H9 (cell line): ENCODE measurements at regions not wholly inside any gene's neighbourhood (a gene's known extent, or its start where the extent isn't known, plus 50 kb on each side); places are given as distances from the start of the nearest gene placed in this dataset.

Source experiments
- DNase-seq: peaks from one replicate; pipeline ENCODE4 v3.0.0-alpha.2; 2017
- H2AFZ ChIP-seq: one replicate; pipeline ENCODE4 v1.6.1; 2013; ENCODE audit warnings: mild to moderate bottlenecking, low read length, control low read depth, moderate library complexity
- H2AK5ac ChIP-seq: 2 replicates; pipeline ENCODE4 v1.6.1; 2013; ENCODE audit warnings: low read length, control low read depth, mixed read lengths; ENCODE audit not compliant: insufficient read length
- H2BK120ac ChIP-seq: one replicate; pipeline ENCODE4 v1.6.1; 2013; ENCODE audit warnings: low read depth, mild to moderate bottlenecking, low read length, control low read depth, inconsistent platforms; ENCODE audit not compliant: poor library complexity, severe bottlenecking
- H2BK12ac ChIP-seq: 2 replicates; pipeline ENCODE4 v1.6.1; 2013; ENCODE audit warnings: low read length, control low read depth, mixed read lengths, low read depth; ENCODE audit not compliant: insufficient read length
- H2BK15ac ChIP-seq: 2 replicates; pipeline ENCODE4 v1.6.1; 2013; ENCODE audit warnings: low read depth, low read length, control low read depth
- H2BK20ac ChIP-seq: one replicate; pipeline ENCODE4 v1.6.1; 2013; ENCODE audit warnings: low read depth, mild to moderate bottlenecking, low read length, control low read depth, inconsistent platforms; ENCODE audit not compliant: poor library complexity, severe bottlenecking
- H2BK5ac ChIP-seq: 2 replicates; pipeline ENCODE4 v1.6.1; 2013; ENCODE audit warnings: low read length, control low read depth, mixed read lengths; ENCODE audit not compliant: insufficient read length
- H3K14ac ChIP-seq: 2 replicates; pipeline ENCODE4 v1.6.1; 2013; ENCODE audit warnings: low read length, control low read depth; ENCODE audit not compliant: insufficient read depth
- H3K18ac ChIP-seq: 2 replicates; pipeline ENCODE4 v1.6.1; 2013; ENCODE audit warnings: low read depth, mild to moderate bottlenecking, mixed read lengths, low read length, control low read depth; ENCODE audit not compliant: insufficient read length
- H3K23ac ChIP-seq: 2 replicates; pipeline ENCODE4 v1.6.1; 2013; ENCODE audit warnings: low read length, control low read depth, mixed read lengths, low read depth; ENCODE audit not compliant: insufficient read length
- H3K23me2 ChIP-seq: 2 replicates; pipeline ENCODE4 v1.6.1; 2013; ENCODE audit warnings: low read depth, mild to moderate bottlenecking, mixed read lengths, low read length, control low read depth; ENCODE audit not compliant: insufficient read length, poor library complexity, severe bottlenecking
- H3K27ac ChIP-seq: 2 replicates; pipeline ENCODE4 v1.5.1; 2013; ENCODE audit warnings: low read length, control low read depth, mixed read lengths, low read depth; ENCODE audit not compliant: insufficient read length
- H3K27me3 ChIP-seq: 2 replicates; pipeline ENCODE4 v1.6.1; 2013; ENCODE audit warnings: low read length, control low read depth, inconsistent platforms; ENCODE audit not compliant: insufficient read depth
- H3K4ac ChIP-seq: 2 replicates; pipeline ENCODE4 v1.6.1; 2013; ENCODE audit warnings: low read depth, mild to moderate bottlenecking, control low read depth, inconsistent platforms, low read length, moderate library complexity
- H3K4me1 ChIP-seq: 2 replicates; pipeline ENCODE4 v1.6.1; 2013; ENCODE audit warnings: low read length, control low read depth, inconsistent platforms; ENCODE audit not compliant: insufficient read depth
- H3K4me2 ChIP-seq: 2 replicates; pipeline ENCODE4 v1.6.1; 2013; ENCODE audit warnings: low read length, control low read depth, mixed read lengths; ENCODE audit not compliant: insufficient read length, insufficient read depth
- H3K56ac ChIP-seq: 2 replicates; pipeline ENCODE4 v1.6.1; 2013; ENCODE audit warnings: low read depth, mild to moderate bottlenecking, mixed read lengths, low read length, control low read depth; ENCODE audit not compliant: insufficient read length
- H3K79me1 ChIP-seq: 2 replicates; pipeline ENCODE4 v1.6.1; 2013; ENCODE audit warnings: low read depth, mild to moderate bottlenecking, moderate library complexity, low read length, control low read depth, inconsistent platforms; ENCODE audit not compliant: insufficient read depth, poor library complexity, severe bottlenecking
- H3K79me2 ChIP-seq: 2 replicates; pipeline ENCODE4 v1.6.1; 2013; ENCODE audit warnings: low read length, control low read depth, inconsistent platforms; ENCODE audit not compliant: insufficient read depth
- H3K9ac ChIP-seq: 2 replicates; pipeline ENCODE4 v1.6.1; 2013; ENCODE audit warnings: low read length, control low read depth, mixed read lengths; ENCODE audit not compliant: insufficient read length; ENCODE audit errors: extremely low read depth
- H3K9me3 ChIP-seq: one replicate; pipeline ENCODE4 v1.6.1; 2013; ENCODE audit warnings: low read depth, low read length, inconsistent platforms; ENCODE audit not compliant: control insufficient read depth
- H3T11ph ChIP-seq: one replicate; pipeline ENCODE4 v1.6.1; 2013; ENCODE audit warnings: mild to moderate bottlenecking, low read length, control low read depth, inconsistent platforms
- H4K20me1 ChIP-seq: one replicate; pipeline ENCODE4 v1.6.1; 2013; ENCODE audit not compliant: control insufficient read depth, insufficient read length, insufficient read depth
- H4K5ac ChIP-seq: 2 replicates; pipeline ENCODE4 v1.6.1; 2013; ENCODE audit warnings: low read depth, mild to moderate bottlenecking, mixed read lengths, low read length, control low read depth; ENCODE audit not compliant: insufficient read length
- H4K8ac ChIP-seq: replicated peaks from 2 replicates; pipeline ENCODE4 v1.6.1; 2013; ENCODE audit warnings: low read length, control low read depth, mixed read lengths, low read depth; ENCODE audit not compliant: insufficient read length
- H4K91ac ChIP-seq: 2 replicates; pipeline ENCODE4 v1.6.1; 2013; ENCODE audit warnings: low read depth, mild to moderate bottlenecking, moderate library complexity, mixed read lengths, low read length, control low read depth; ENCODE audit not compliant: insufficient read length
- H3K27ac Mint-ChIP-seq, 3 experiments: 2 replicates in 2 of 3; 3 replicates in 1 of 3; pipeline ENCODE4 v1.8.0; 2020 to 2021; ENCODE audit warnings: mixed read lengths in 3 of 3, mild to moderate bottlenecking in 1 of 3, moderate library complexity in 1 of 3
- H3K27me3 Mint-ChIP-seq: 2 replicates; pipeline ENCODE4 v1.8.0; 2021; ENCODE audit warnings: low read depth, mild to moderate bottlenecking, moderate library complexity, mixed read lengths
- H3K36me3 Mint-ChIP-seq, 3 experiments: 2 replicates in 2 of 3; 3 replicates in 1 of 3; pipeline ENCODE4 v1.8.0; 2020 to 2021; ENCODE audit warnings: low read depth in 3 of 3, mixed read lengths in 3 of 3; ENCODE audit not compliant: insufficient read depth in 1 of 3
- H3K4me1 Mint-ChIP-seq, 2 experiments: 2 replicates each; pipeline ENCODE4 v1.8.0; 2020; ENCODE audit warnings: mixed read lengths in 2 of 2
- H3K4me3 Mint-ChIP-seq, 2 experiments: 2 replicates in 1 of 2; 3 replicates in 1 of 2; pipeline ENCODE4 v1.8.0; 2020 to 2021; ENCODE audit warnings: mild to moderate bottlenecking in 2 of 2, mixed read lengths in 2 of 2, moderate library complexity in 1 of 2
- H3K9me3 Mint-ChIP-seq, 2 experiments: 2 replicates in 1 of 2; 3 replicates in 1 of 2; pipeline ENCODE4 v1.8.0; 2020; ENCODE audit warnings: mild to moderate bottlenecking in 2 of 2, mixed read lengths in 2 of 2, moderate library complexity in 1 of 2
- CTCF ChIP-seq: fragments of 200-600 bp; sonication (generic); conservative IDR thresholded peaks from 3 replicates; pipeline ENCODE4 v1.8.0; 2021; ENCODE audit warnings: antibody characterized with exemption, mild to moderate bottlenecking
- WGBS: extraction: QIAGEN DNeasy Blood & Tissue Kit; methylation state at CpG from one replicate; pipeline ENCODE4 v1.1.7; 2013; ENCODE audit warnings: missing lambda C conversion rate, low lambda C conversion rate, mixed read lengths; ENCODE audit not compliant: insufficient read length; ENCODE audit errors: extremely low coverage; 5-methylcytosine and 5-hydroxymethylcytosine counted together

- H3K18ac ChIP-seq, result no peak overlapping the region
- H3K23ac ChIP-seq, result no peak overlapping the region
- peak; percentile 9 for DNase-seq
- H3K79me2 ChIP-seq, result no peaks in the 10 kb centered on the region
- Mint-ChIP-seq H3K4me3 (no peak overlapping the region), H3K27ac (no peak overlapping the region), H3K36me3 (peaks cover 7 to 16% (median 11%) of the 10 kb centered on the region in 3 experiments; a peak in 5 of 7 replicates), H3K27me3 (no peaks in the 10 kb centered on the region; the same call in none of the 2 replicates), H3K4me1 (no peaks in the 10 kb centered on the region), H3K9me3 (peaks cover 64 to 75% of the 10 kb centered on the region in 2 experiments)
- no peak overlapping the region for H4K8ac ChIP-seq
- no peak overlapping the region for H4K5ac ChIP-seq
- H3K27ac ChIP-seq, result no peak overlapping the region
- no peak overlapping the region for H3K4me2 ChIP-seq
- H3K79me1 ChIP-seq, result no peaks in the 10 kb centered on the region
- H3K56ac ChIP-seq, result no peak overlapping the region
- no peak overlapping the region for H2BK5ac ChIP-seq
- no peak overlapping the region for H2AFZ ChIP-seq
- H3K27me3 ChIP-seq, result no peaks in the 10 kb centered on the region
- no peak overlapping the region for H2BK20ac ChIP-seq
- H3K9me3 ChIP-seq, result peaks cover 59% of the 10 kb centered on the region
- H3K14ac ChIP-seq, result no peak overlapping the region
- no peaks in the 10 kb centered on the region for H3K4me1 ChIP-seq
- no peak overlapping the region for H3K9ac ChIP-seq
- H2BK12ac ChIP-seq, result no peak overlapping the region
- H2AK5ac ChIP-seq, result no peak overlapping the region
- no peak overlapping the region for H2BK15ac ChIP-seq
- no peaks in the 10 kb centered on the region for H4K20me1 ChIP-seq
- H3K4ac ChIP-seq, result no peak overlapping the region
- TF ChIP-seq CTCF, result no peak
- WGBS, result no CpG with 5 or more reads among the region's 14 CpGs
- H4K91ac ChIP-seq, result no peak overlapping the region
- H3T11ph ChIP-seq, result no peak overlapping the region
- no peaks in the 10 kb centered on the region for H3K23me2 ChIP-seq
- H2BK120ac ChIP-seq, result no peak overlapping the region
Measured at GRCh38 chr15:25250906-25251622, 187.8 kb downstream of the UBE3A start.
